Activated naive CD4-positive, alpha-beta T cell treated with anti-CD3 and anti-CD28 coated beads for 36 hours (primary cell): ENCODE measurements at regions not wholly inside any gene's neighbourhood (a gene's known extent, or its start where the extent isn't known, plus 50 kb on each side); places are given as distances from the start of the nearest gene placed in this dataset.
"Not testable (repeated sequence)": the region's sequence is repeated elsewhere in the genome, so short reads cannot be mapped to it uniquely, and the experiment has no call there.

Source experiments
- CTCF ChIA-PET: fragments of 350-600 bp; sonication (Branson Sonifier 250); formaldehyde crosslinking; loops from one replicate; lab custom pipeline; 2021; ENCODE audit warnings: antibody characterized with exemption; lab: Charles Lee
- DNase-seq: peaks from one replicate; pipeline ENCODE4 v3.0.0-alpha.2; 2020
- H3K27ac Mint-ChIP-seq: one replicate; pipeline ENCODE4 v1.8.0; 2021; ENCODE audit warnings: mild to moderate bottlenecking, mixed read lengths
- H3K27me3 Mint-ChIP-seq: one replicate; pipeline ENCODE4 v1.8.0; 2021; ENCODE audit warnings: low read depth, mixed read lengths
- H3K36me3 Mint-ChIP-seq: one replicate; pipeline ENCODE4 v1.8.0; 2021; ENCODE audit warnings: low read depth, mixed read lengths
- H3K4me1 Mint-ChIP-seq: one replicate; pipeline ENCODE4 v1.8.0; 2021; ENCODE audit warnings: low read depth, mixed read lengths
- H3K4me3 Mint-ChIP-seq: one replicate; pipeline ENCODE4 v1.8.0; 2021; ENCODE audit warnings: mild to moderate bottlenecking, moderate library complexity, mixed read lengths
- H3K9me3 Mint-ChIP-seq: one replicate; pipeline ENCODE4 v1.8.0; 2021; ENCODE audit warnings: mixed read lengths
- intact Hi-C: fragments of 100-400 bp; cut with micrococcal nuclease; formaldehyde crosslinking; loops from one replicate; pipeline ENCODE4 v1.15.1; 2023

DNA sequence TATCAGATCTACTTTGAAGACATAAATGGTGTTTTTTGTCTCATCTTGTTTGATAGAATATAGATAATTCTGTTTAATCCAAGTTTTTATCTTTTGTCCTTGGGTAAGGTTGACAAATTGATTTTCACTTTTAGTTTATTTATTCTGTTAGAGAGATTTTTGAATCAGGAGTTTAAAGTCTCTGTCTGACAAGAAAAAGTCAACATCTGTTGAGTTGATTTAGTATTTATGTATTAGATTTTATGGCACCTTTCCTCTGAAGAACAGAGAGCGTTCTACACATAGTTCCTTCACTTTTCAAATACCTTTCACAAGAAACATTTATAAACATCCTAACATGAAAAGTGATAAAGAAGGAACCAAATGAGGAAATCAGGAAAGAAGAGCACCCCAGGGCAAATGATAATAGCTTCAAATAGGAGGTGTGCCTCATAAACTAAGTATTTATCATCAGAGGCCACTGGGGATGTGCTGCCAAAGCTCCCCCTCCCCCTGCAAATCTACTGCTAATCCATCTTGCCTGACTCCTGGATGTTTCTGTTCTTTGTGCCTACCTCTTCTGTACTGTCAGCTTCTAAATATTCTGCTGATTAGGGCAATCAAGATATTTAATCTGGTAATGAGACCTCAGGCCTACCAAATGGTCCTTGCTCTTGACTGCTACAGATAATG, 457.7 kb upstream of the CHD1 start:
- peaks cover 6% of the 10 kb centered on the region for H3K9me3 Mint-ChIP-seq

DNA sequence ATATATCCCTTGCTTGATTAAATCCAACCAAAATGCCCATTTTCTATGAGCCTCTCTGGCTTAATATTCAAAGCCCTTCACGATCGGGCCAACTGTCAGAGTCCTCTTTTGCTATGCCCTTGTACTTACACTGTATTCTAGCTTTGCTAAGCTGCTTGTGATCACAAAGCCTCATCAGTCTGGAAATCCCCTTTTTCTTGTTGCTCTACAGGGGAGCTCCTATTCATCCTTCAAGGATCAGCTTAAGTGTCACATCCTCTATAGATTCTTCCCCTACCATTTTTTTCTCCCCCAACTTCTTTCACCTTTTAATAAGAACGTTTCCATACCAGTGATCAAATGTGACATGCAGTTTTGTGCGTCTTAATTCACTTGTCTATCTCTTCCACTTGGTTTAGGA, 450.4 kb upstream of the CHD1 start:
- Mint-ChIP-seq H3K9me3 (peaks cover 6% of the 10 kb centered on the region), H3K27ac (no peak overlapping the region), H3K27me3 (no peaks in the 10 kb centered on the region), H3K36me3 (no peaks in the 10 kb centered on the region), H3K4me1 (no peaks in the 10 kb centered on the region), H3K4me3 (no peak overlapping the region)
- intact Hi-C loops, result no loop called here
- CTCF ChIA-PET, result no interaction called here
- DNase-seq, result no peak

More for the DNA sequence above, 457.7 kb upstream of the CHD1 start:
- Mint-ChIP-seq H3K4me3 (no peak overlapping the region), H3K4me1 (no peaks in the 10 kb centered on the region), H3K27me3 (no peaks in the 10 kb centered on the region), H3K27ac (no peak overlapping the region), H3K36me3 (no peaks in the 10 kb centered on the region)
- CTCF ChIA-PET, result no interaction called here
- intact Hi-C loops, result no loop called here
- no peak for DNase-seq

DNA sequence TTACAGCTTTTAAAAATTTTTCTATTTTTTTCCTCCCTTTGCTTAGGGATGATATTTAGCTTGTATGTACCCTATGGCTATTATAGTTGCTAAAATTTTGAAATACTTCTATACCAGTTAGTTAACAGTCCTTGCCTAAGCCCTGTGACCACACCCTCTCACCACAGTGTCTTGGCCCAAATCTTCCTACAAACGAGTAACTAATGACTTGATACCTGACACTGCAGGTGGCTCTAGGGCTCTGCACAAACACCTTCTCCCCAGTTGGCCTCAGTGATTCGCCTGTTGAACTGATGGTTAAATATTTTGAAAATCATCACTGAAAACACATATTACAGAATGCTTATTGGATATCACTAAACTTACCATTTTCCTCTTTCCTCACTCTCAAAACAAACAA, 449.6 kb upstream of the CHD1 start:
- peaks cover 6% of the 10 kb centered on the region for H3K9me3 Mint-ChIP-seq
- no peaks in the 10 kb centered on the region for H3K27me3 Mint-ChIP-seq
- H3K4me3 Mint-ChIP-seq, result no peak overlapping the region
- intact Hi-C loops, result no loop called here
- DNase-seq, result no peak
- CTCF ChIA-PET, result no interaction called here
- no peaks in the 10 kb centered on the region for H3K4me1 Mint-ChIP-seq
- H3K36me3 Mint-ChIP-seq, result no peaks in the 10 kb centered on the region
- no peak overlapping the region for H3K27ac Mint-ChIP-seq

DNA sequence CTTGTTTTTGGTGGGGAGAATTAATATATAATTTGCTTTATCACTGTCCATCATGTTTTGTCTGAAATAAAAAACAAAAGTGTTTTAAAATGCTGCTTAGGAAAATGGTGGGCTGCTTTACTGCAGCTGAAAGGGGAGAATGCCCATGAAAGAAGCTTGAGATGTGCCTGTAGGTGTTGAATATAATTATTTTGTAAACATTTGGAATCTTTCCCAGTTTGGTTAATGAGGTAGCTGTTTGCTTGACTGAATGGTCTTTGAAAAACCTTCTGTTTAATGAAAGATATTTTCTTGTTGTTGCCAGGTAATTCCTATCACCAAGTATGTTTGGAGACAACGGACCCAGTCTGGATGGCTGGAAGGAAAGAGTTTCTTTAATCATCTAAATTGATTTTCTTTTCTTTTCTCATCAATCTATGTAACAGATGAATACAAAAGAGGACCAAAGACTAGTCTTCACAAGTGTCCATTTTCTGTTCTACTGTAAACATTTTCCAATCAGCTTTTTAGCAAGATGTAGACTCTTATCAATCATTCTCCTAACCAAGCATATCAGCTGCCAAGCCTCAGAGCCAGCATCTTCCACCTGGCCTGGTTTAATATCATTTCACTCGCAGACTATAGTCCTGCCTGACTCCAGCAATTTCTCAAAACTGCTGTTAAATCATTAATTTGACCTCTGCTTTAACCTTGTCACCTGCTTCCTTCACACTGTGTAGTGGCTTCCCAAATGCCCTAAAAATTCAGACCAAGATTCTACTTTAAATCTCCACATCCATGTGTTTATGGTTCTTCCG, 441.2 kb upstream of the CHD1 start:
- no peak overlapping the region for H3K4me3 Mint-ChIP-seq
- H3K36me3 Mint-ChIP-seq, result no peaks in the 10 kb centered on the region
- H3K27me3 Mint-ChIP-seq, result no peaks in the 10 kb centered on the region
- intact Hi-C loops, result no loop called here
- CTCF ChIA-PET, result no interaction called here
- H3K27ac Mint-ChIP-seq, result no peak overlapping the region
- no peaks in the 10 kb centered on the region for H3K4me1 Mint-ChIP-seq
- no peak for DNase-seq
- H3K9me3 Mint-ChIP-seq, result no peaks in the 10 kb centered on the region

DNA sequence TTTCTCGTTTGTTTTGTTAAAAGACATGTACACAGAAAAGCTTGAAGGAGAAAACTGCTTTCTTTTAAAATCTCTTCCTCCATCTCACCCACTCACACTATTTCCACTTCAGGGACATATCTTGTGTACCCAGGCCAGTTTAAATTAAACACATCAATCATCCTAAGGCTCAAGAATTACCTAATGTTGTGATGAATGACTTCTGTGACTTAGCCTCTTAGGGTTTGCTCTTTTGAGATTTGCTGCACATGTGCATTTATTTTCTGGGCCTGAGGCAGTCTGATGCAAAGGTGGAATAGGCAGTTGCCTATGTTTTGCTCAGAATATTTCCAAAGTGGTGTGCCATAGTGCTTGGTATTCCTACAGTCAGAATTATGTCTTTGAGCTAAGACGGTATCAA, 439.9 kb upstream of the CHD1 start:
- Mint-ChIP-seq H3K27ac (no peak overlapping the region), H3K4me1 (no peaks in the 10 kb centered on the region), H3K4me3 (no peak overlapping the region), H3K9me3 (no peaks in the 10 kb centered on the region), H3K27me3 (no peaks in the 10 kb centered on the region), H3K36me3 (no peaks in the 10 kb centered on the region)
- intact Hi-C loops, result no loop called here
- CTCF ChIA-PET, result no interaction called here
- DNase-seq, result no peak

DNA sequence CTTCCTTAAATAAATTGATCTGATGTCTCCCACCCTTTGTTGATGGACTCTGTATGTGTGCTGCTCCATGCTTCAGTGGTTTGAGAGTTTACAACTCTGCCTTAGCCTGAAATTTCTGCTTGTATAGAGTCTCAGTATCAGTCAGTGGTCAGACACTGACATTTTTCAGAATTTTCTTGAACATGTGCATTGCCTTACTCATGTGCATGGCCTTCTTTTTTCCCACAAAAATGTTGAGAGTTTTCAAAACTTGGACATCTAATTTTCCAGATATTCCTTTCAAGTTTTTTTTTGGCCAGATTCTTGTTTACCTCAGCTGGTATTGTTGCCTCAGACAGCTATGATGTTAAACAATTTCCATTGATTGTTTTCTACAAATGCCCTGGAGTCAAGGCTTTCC, 427.1 kb upstream of the CHD1 start:
- CTCF ChIA-PET, result no interaction called here
- intact Hi-C loops, result no loop called here

DNA sequence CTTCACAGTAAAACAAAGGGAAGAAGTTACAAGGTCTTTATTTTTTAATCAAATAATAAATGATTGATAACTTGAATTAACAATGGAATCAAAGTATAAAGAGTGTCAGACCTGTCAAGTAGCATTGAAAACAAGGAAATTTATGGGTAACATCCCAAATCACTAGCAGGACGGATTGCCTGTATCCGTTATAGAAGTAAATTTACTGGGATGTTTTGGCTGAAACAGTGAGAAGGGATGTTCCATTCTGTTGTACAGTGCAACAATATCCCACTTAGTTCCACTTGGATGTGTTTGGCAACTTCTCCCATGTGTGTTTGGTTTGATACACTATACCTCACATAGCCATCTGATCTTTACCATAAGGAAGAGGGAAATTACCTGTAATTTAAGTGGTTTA, 421.0 kb upstream of the CHD1 start:
- Mint-ChIP-seq H3K4me3 (no peak overlapping the region), H3K4me1 (no peaks in the 10 kb centered on the region), H3K27me3 (no peaks in the 10 kb centered on the region), H3K36me3 (no peaks in the 10 kb centered on the region), H3K27ac (no peak overlapping the region), H3K9me3 (peaks cover 2% of the 10 kb centered on the region)
- DNase-seq, result no peak
- intact Hi-C loops, result no loop called here
- CTCF ChIA-PET, result no interaction called here

More for the DNA sequence above, 427.1 kb upstream of the CHD1 start:
- no peaks in the 10 kb centered on the region for H3K27me3 Mint-ChIP-seq
- no peaks in the 10 kb centered on the region for H3K36me3 Mint-ChIP-seq
- H3K4me1 Mint-ChIP-seq, result no peaks in the 10 kb centered on the region
- no peak for DNase-seq
- peaks cover 2% of the 10 kb centered on the region for H3K9me3 Mint-ChIP-seq
- no peak overlapping the region for H3K4me3 Mint-ChIP-seq
- H3K27ac Mint-ChIP-seq, result no peak overlapping the region

DNA sequence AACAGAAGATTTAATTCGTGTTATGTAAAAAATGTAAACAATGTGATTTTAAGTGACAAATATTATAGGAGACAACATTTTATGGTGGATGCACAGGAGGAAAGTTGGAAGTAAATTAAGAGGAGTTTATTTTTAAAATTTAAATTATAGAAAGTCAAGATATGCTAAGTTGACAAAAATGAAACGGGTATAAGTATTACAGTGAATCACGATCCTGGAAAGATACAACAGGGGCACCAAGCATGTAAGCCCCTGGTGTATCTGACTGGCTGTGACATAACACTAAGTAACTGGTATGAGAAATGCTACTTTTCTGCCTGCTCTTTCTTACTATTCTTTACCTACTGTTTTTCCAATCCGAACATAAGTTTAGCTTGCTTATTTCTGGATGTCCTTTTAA, 419.8 kb upstream of the CHD1 start:
- no peak overlapping the region for H3K27ac Mint-ChIP-seq
- no peaks in the 10 kb centered on the region for H3K36me3 Mint-ChIP-seq
- CTCF ChIA-PET, result no interaction called here
- no peak overlapping the region for H3K4me3 Mint-ChIP-seq
- DNase-seq, result no peak
- H3K27me3 Mint-ChIP-seq, result no peaks in the 10 kb centered on the region
- intact Hi-C loops, result no loop called here
- H3K4me1 Mint-ChIP-seq, result no peaks in the 10 kb centered on the region
- H3K9me3 Mint-ChIP-seq, result no peaks in the 10 kb centered on the region

DNA sequence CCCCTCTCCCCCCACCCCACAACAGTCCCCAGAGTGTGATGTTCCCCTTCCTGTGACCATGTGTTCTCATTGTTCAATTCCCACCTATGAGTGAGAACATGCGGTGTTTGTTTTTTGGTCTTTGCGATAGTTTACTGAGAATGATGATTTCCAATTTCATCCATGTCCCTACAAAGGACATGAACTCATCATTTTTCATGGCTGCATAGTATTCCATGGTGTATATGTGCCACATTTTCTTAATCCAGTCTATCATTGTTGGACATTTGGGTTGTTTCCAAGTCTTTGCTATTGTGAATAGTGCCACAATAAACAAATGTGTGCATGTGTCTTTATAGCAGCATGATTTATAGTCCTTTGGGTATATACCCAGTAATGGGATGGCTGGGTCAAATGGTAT, 411.0 kb upstream of the CHD1 start:
- H3K4me1 Mint-ChIP-seq, intact Hi-C loops, H3K36me3 Mint-ChIP-seq, H3K27me3 Mint-ChIP-seq, H3K27ac Mint-ChIP-seq, CTCF ChIA-PET, H3K4me3 Mint-ChIP-seq, DNase-seq: not testable (repeated sequence)
- H3K9me3 Mint-ChIP-seq, result peaks cover 16% of the 10 kb centered on the region

DNA sequence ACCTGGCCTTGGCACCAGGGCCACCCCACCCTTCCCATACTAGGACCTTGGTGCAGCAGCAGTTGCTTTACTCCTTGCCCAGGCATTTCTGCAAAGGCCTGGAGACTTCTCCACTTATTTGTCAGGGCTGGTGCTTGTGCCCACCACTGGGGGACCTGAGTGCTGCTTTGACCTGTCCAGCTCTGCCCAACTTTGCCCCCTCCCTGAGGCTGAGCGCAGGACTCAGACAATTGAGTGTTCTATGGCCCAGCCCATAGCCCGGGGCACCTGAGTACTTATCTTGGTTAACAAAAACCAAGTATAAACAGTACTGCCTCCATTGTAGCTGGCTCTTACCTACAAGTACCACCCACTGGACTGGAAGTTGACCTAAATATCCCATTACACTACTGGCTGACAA, 406.1 kb upstream of the CHD1 start:
- CTCF ChIA-PET, result no interaction called here
- H3K4me1 Mint-ChIP-seq, result no peaks in the 10 kb centered on the region
- H3K9me3 Mint-ChIP-seq, result peaks cover 16% of the 10 kb centered on the region
- no peak for DNase-seq
- no peak overlapping the region for H3K4me3 Mint-ChIP-seq
- no peaks in the 10 kb centered on the region for H3K27me3 Mint-ChIP-seq
- no peaks in the 10 kb centered on the region for H3K36me3 Mint-ChIP-seq
- intact Hi-C loops, result no loop called here
- no peak overlapping the region for H3K27ac Mint-ChIP-seq

DNA sequence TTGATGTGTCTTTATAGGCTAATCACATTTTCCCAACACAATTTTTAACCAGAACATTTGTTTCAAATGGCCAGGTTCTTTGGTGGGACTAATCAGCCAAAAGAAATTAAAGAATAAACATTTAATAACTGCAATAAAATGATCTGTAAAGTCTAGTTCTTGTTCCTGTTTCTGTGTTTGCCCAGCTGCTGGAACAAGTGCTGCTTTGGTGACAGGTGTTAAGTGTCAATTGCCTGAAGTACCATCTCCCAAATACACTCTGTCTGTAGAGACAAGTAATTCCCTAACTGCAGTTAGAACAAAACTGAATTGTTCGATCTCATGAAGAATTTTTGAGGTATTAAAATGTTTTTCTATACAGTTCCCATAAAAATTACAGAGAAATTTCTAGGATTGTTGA, 402.3 kb upstream of the CHD1 start:
- CTCF ChIA-PET, result no interaction called here
- H3K27ac Mint-ChIP-seq, result no peak overlapping the region
- peaks cover 7% of the 10 kb centered on the region for H3K9me3 Mint-ChIP-seq

DNA sequence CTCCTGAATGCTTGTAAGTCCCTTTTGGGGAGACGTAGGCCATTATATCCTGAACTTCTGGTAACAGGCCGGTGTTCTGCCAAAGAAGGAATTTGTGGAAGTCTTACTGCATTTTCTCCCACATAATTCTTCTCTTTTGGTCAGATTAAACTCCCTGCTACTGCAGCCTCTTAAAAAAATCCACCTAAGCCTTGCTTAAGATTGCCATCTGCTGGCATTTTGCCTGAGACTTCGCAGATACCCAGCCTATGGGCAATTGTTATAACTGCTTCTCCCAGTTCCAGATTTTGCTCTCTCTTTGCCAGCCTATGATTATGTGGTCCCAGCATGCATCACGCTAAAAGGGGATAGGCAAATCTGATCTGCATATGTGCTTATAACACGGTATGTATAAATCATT, 391.6 kb upstream of the CHD1 start:
- intact Hi-C loops, result no loop called here
- H3K36me3 Mint-ChIP-seq, result no peaks in the 10 kb centered on the region
- no peak overlapping the region for H3K27ac Mint-ChIP-seq
- no peaks in the 10 kb centered on the region for H3K9me3 Mint-ChIP-seq
- H3K4me3 Mint-ChIP-seq, result no peak overlapping the region
- CTCF ChIA-PET, result no interaction called here
- no peaks in the 10 kb centered on the region for H3K27me3 Mint-ChIP-seq
- no peaks in the 10 kb centered on the region for H3K4me1 Mint-ChIP-seq
- DNase-seq, result no peak

More for the DNA sequence above, 402.3 kb upstream of the CHD1 start:
- Mint-ChIP-seq H3K4me3 (no peak overlapping the region), H3K4me1 (no peaks in the 10 kb centered on the region), H3K27me3 (no peaks in the 10 kb centered on the region), H3K36me3 (no peaks in the 10 kb centered on the region)
- DNase-seq, result no peak
- intact Hi-C loops, result no loop called here

DNA sequence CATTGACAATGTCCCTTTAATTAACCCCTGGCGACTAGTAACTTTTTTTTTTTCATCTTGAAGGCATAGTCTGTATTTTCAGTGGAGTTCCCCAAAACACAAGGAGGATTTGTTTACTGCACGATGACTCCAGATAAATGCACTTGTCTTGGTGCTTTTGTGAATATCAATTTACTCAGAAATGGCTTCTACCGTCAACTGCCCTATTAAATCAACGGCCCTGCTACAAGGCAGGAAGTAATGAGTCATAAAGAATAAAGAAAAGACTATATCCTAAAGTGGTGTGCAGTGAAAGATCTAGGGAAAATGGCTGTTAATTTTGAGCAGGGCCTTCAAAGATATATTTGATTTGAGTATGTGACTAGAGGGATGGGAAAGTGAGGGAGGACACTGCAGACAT, 388.3 kb upstream of the CHD1 start:
- no peaks in the 10 kb centered on the region for H3K36me3 Mint-ChIP-seq
- H3K27ac Mint-ChIP-seq, result no peak overlapping the region
- intact Hi-C loops, result no loop called here
- no peak for DNase-seq
- no peaks in the 10 kb centered on the region for H3K9me3 Mint-ChIP-seq
- H3K27me3 Mint-ChIP-seq, result no peaks in the 10 kb centered on the region
- CTCF ChIA-PET, result interaction anchor here (0.6 kb wide), 1 partner anchor 383 kb away, joined by 3 read pairs; no protein-coding TSS in a partner anchor
- no peaks in the 10 kb centered on the region for H3K4me1 Mint-ChIP-seq
- no peak overlapping the region for H3K4me3 Mint-ChIP-seq
